CD4-positive, alpha-beta T cell (primary cell): ENCODE measurements at regions not wholly inside any gene's neighbourhood (a gene's known extent, or its start where the extent isn't known, plus 50 kb on each side); places are given as distances from the start of the nearest gene placed in this dataset.

Experiments
- ATAC-seq: fragments of 200-7000 bp; cut with Tn5 transposase; one replicate; pipeline ENCODE4 v1.10.0; 2022; ENCODE audit warnings: mild to moderate bottlenecking; ENCODE audit not compliant: poor library complexity
- CTCF ChIA-PET: fragments of 350-600 bp; sonication (Branson Sonifier 250); formaldehyde crosslinking; loops from one replicate; lab custom pipeline; 2021; ENCODE audit warnings: antibody characterized with exemption, inconsistent platforms; lab: Charles Lee
- POLR2A ChIA-PET: fragments of 350-600 bp; sonication (Branson Sonifier 250); formaldehyde crosslinking; loops from one replicate; lab custom pipeline; 2021; ENCODE audit warnings: antibody characterized with exemption, inconsistent platforms; lab: Charles Lee
- DNase-seq, 14 experiments: peaks; one replicate each; pipeline ENCODE4 v3.0.0-alpha.2; 2013 to 2020; ENCODE audit warnings: mixed read lengths in 2 of 14
- H3K27ac ChIP-seq, 2 donors: one replicate each; pipeline versions ENCODE4 v1.5.1 to v1.7.0; 2013; ENCODE audit warnings: low read length in 2 of 2, low read depth in 1 of 2, mild to moderate bottlenecking in 1 of 2
- H3K27me3 ChIP-seq, 2 experiments: 1 replicate in 1 of 2; 2 replicates in 1 of 2; pipeline versions ENCODE4 v1.6.1 to v1.7.0; 2013; ENCODE audit warnings: low read length in 2 of 2, control low read depth in 1 of 2, mild to moderate bottlenecking in 1 of 2, moderate library complexity in 1 of 2; ENCODE audit not compliant: insufficient read depth in 2 of 2, control insufficient read depth in 1 of 2
- H3K36me3 ChIP-seq: one replicate; pipeline ENCODE4 v1.6.1; 2013; ENCODE audit warnings: low read length, control low read depth; ENCODE audit not compliant: insufficient read depth
- H3K4me1 ChIP-seq: one replicate; pipeline ENCODE4 v1.6.1; 2013; ENCODE audit warnings: low read length, control low read depth; ENCODE audit not compliant: insufficient read depth
- H3K4me3 ChIP-seq: one replicate; pipeline ENCODE4 v1.5.1; 2013; ENCODE audit warnings: mild to moderate bottlenecking, low read length, moderate library complexity
- H3K9me3 ChIP-seq, 2 experiments: 1 replicate in 1 of 2; 2 replicates in 1 of 2; pipeline versions ENCODE4 v1.6.1 to v1.7.0; 2013; ENCODE audit warnings: low read length in 2 of 2, mild to moderate bottlenecking in 2 of 2, control low read depth in 1 of 2, moderate library complexity in 1 of 2; ENCODE audit not compliant: control insufficient read depth in 1 of 2, insufficient read depth in 1 of 2
- H3K27ac Mint-ChIP-seq: one replicate; pipeline ENCODE4 v1.8.0; 2020; ENCODE audit warnings: mixed read lengths
- H3K27me3 Mint-ChIP-seq: one replicate; pipeline ENCODE4 v1.8.0; 2021; ENCODE audit warnings: mixed read lengths
- H3K36me3 Mint-ChIP-seq: one replicate; pipeline ENCODE4 v1.8.0; 2021; ENCODE audit warnings: low read depth, mixed read lengths
- H3K4me1 Mint-ChIP-seq: one replicate; pipeline ENCODE4 v1.8.0; 2021; ENCODE audit warnings: low read depth, mixed read lengths
- H3K4me3 Mint-ChIP-seq: one replicate; pipeline ENCODE4 v1.8.0; 2020; ENCODE audit warnings: mild to moderate bottlenecking, mixed read lengths
- H3K9me3 Mint-ChIP-seq: one replicate; pipeline ENCODE4 v1.8.0; 2020; ENCODE audit warnings: mixed read lengths
- CTCF ChIP-seq: fragments of 200-600 bp; IDR thresholded peaks from one replicate; pipeline ENCODE4 v1.8.0; 2022; ENCODE audit warnings: antibody characterized with exemption, mild to moderate bottlenecking
- intact Hi-C, 2 experiments: fragments of 100-400 bp; cut with DNase I in 1 of 2; cut with micrococcal nuclease in 1 of 2; formaldehyde crosslinking; loops; one replicate each; pipeline versions ENCODE4 v1.15.1 to v1.9.0; 2023 to 2025; cut with DNase I, micrococcal nuclease

- Histone ChIP-seq H3K4me3 (no peak overlapping the region), H3K27ac (no peak overlapping the region), H3K4me1 (no peaks in the 10 kb centered on the region), H3K9me3 (peaks cover 0 to 11% of the 10 kb centered on the region in 2 experiments), H3K36me3 (no peaks in the 10 kb centered on the region), H3K27me3 (no peaks in the 10 kb centered on the region)
- Mint-ChIP-seq H3K36me3 (no peaks in the 10 kb centered on the region), H3K27me3 (no peaks in the 10 kb centered on the region), H3K27ac (no peak overlapping the region), H3K4me1 (no peaks in the 10 kb centered on the region), H3K4me3 (no peak overlapping the region), H3K9me3 (no peaks in the 10 kb centered on the region)
- intact Hi-C loops = no loop called here
- ChIA-PET POLR2A (no interaction called here), CTCF (no interaction called here)
- TF ChIP-seq CTCF = no peak
- no peak for ATAC-seq
- no peak for DNase-seq
These were observed 629.6 kb downstream of the TBC1D22A start for GRCh38 chr22:47392054-47392347.

GRCh38 chr22:47391169-47392053, 629.0 kb downstream of the TBC1D22A start:
- Histone ChIP-seq H3K36me3 (no peaks in the 10 kb centered on the region), H3K27me3 (no peaks in the 10 kb centered on the region), H3K9me3 (peaks cover 0 to 11% of the 10 kb centered on the region in 2 experiments), H3K4me3 (no peak overlapping the region), H3K27ac (no peak overlapping the region), H3K4me1 (no peaks in the 10 kb centered on the region)
- POLR2A ChIA-PET = no interaction called here
- CTCF ChIA-PET = no interaction called here
- intact Hi-C loops = no loop called here
- no peaks in the 10 kb centered on the region for H3K36me3 Mint-ChIP-seq
- ATAC-seq (no peak), DNase-seq (no peak)
- H3K4me3 Mint-ChIP-seq = no peak overlapping the region
- no peaks in the 10 kb centered on the region for H3K4me1 Mint-ChIP-seq
- no peaks in the 10 kb centered on the region for H3K9me3 Mint-ChIP-seq
- no peak for TF ChIP-seq CTCF
- no peaks in the 10 kb centered on the region for H3K27me3 Mint-ChIP-seq
- no peak overlapping the region for H3K27ac Mint-ChIP-seq

- H3K27ac ChIP-seq = no peak overlapping the region
- ATAC-seq (no peak), DNase-seq (no peak)
- H3K4me1 ChIP-seq = no peaks in the 10 kb centered on the region
- intact Hi-C loops = no loop called here
- Mint-ChIP-seq H3K9me3 (no peaks in the 10 kb centered on the region), H3K27ac (no peak overlapping the region), H3K4me3 (no peak overlapping the region), H3K36me3 (no peaks in the 10 kb centered on the region), H3K27me3 (no peaks in the 10 kb centered on the region), H3K4me1 (no peaks in the 10 kb centered on the region)
- H3K4me3 ChIP-seq = no peak overlapping the region
- H3K36me3 ChIP-seq = no peaks in the 10 kb centered on the region
- no peak for TF ChIP-seq CTCF
- H3K27me3 ChIP-seq = no peaks in the 10 kb centered on the region
- POLR2A ChIA-PET = no interaction called here
- CTCF ChIA-PET = no interaction called here
- H3K9me3 ChIP-seq = peaks cover 0 to 11% of the 10 kb centered on the region in 2 experiments
These were observed 627.8 kb downstream of the TBC1D22A start for GRCh38 chr22:47390026-47390970.
